Hepatocyte (in vitro differentiated cells): ENCODE measurements at regions not wholly inside any gene's neighbourhood (a gene's known extent, or its start where the extent isn't known, plus 50 kb on each side); places are given as distances from the start of the nearest gene placed in this dataset.
A peak's percentile ranks its signal among the peaks of the same experiment; 100 is the strongest.

Source experiments
- DNase-seq: peaks from one replicate; pipeline ENCODE4 v3.0.0-alpha.2; 2016; ENCODE audit warnings: low spot score
- H2AFZ ChIP-seq: fragments of 200-600 bp; sonication (generic); 2 replicates; pipeline ENCODE4 v1.6.0; 2016; ENCODE audit warnings: antibody characterized with exemption, mild to moderate bottlenecking
- H3K27ac ChIP-seq: fragments of 200-600 bp; sonication (generic); 2 replicates; pipeline ENCODE4 v1.5.1; 2016; ENCODE audit warnings: mild to moderate bottlenecking
- H3K27me3 ChIP-seq: fragments of 200-600 bp; sonication (generic); 2 replicates; pipeline ENCODE4 v1.6.1; 2016
- H3K36me3 ChIP-seq: fragments of 200-600 bp; sonication (generic); replicated peaks from 2 replicates; pipeline ENCODE4 v1.5.1; 2016; ENCODE audit warnings: low read depth; ENCODE audit not compliant: insufficient read depth
- H3K4me1 ChIP-seq: fragments of 200-600 bp; sonication (generic); 2 replicates; pipeline ENCODE4 v1.5.1; 2016; ENCODE audit warnings: mild to moderate bottlenecking, moderate library complexity; ENCODE audit not compliant: insufficient read depth
- H3K4me2 ChIP-seq: fragments of 200-600 bp; sonication (generic); 2 replicates; pipeline ENCODE4 v1.6.0; 2016
- H3K4me3 ChIP-seq: fragments of 200-600 bp; sonication (generic); 2 replicates; pipeline ENCODE4 v1.5.1; 2016; ENCODE audit warnings: mild to moderate bottlenecking
- H3K79me2 ChIP-seq: fragments of 200-600 bp; sonication (generic); 2 replicates; pipeline ENCODE4 v1.6.0; 2017; ENCODE audit warnings: mild to moderate bottlenecking
- H3K9me2 ChIP-seq: fragments of 200-600 bp; sonication (generic); replicated peaks from 2 replicates; pipeline ENCODE4 v1.6.0; 2017; ENCODE audit warnings: mild to moderate bottlenecking; ENCODE audit not compliant: insufficient read depth
- H3K9me3 ChIP-seq: fragments of 200-600 bp; sonication (generic); 2 replicates; pipeline ENCODE4 v1.5.1; 2016; ENCODE audit warnings: low read depth, mild to moderate bottlenecking
- H4K20me1 ChIP-seq: fragments of 200-600 bp; sonication (generic); 2 replicates; pipeline ENCODE4 v1.6.0; 2016; ENCODE audit warnings: mild to moderate bottlenecking; ENCODE audit not compliant: insufficient read depth, poor library complexity, severe bottlenecking
- EZH2 ChIP-seq: fragments of 200-600 bp; sonication (generic); IDR thresholded peaks from 2 replicates; pipeline ENCODE4 v1.6.1; 2016; ENCODE audit warnings: antibody characterized with exemption, mild to moderate bottlenecking, borderline replicate concordance
- EZH2phosphoT487 ChIP-seq: fragments of 200-600 bp; sonication (generic); IDR thresholded peaks from one replicate; pipeline ENCODE4 v1.6.1; 2018; ENCODE audit warnings: antibody characterized with exemption, mild to moderate bottlenecking, low read depth, moderate library complexity; ENCODE audit not compliant: unreplicated experiment, severe bottlenecking
- WGBS: methylation state at CpG from one replicate; pipeline ENCODE4 v1.1.6; 2016; ENCODE audit warnings: low lambda C conversion rate; ENCODE audit errors: missing lambda C conversion rate; 5-methylcytosine and 5-hydroxymethylcytosine counted together
- TF ChIP-seq, protein P1 (sequence below): fragments of 200-600 bp; sonication (generic); IDR thresholded peaks from 2 replicates; pipeline ENCODE4 v1.5.1; 2016; ENCODE audit warnings: antibody characterized with exemption, mild to moderate bottlenecking; ENCODE audit not compliant: poor library complexity

DNA sequence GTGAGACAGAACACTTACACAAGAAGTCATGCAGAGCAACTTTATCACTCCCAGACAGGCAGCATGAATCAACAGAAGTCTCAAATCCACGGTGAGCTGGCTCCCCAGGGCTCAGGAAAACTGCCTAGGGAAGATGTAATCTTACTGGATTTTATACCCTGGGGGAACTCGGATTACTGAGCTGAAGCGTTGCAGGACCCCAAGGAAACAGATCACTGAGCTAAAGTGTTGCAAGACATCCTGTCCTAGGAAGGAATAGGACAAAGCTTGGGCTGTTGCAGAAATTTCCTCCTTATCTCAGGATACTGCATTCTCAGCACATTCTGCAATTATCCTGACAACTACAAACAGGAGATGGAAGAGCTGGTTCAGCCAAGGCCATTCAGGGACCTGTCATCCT is 224.8 kb downstream of the TFAP2A start:
- Histone ChIP-seq H2AFZ (no peak overlapping the region), H3K9me2 (no peaks in the 10 kb centered on the region), H3K79me2 (no peaks in the 10 kb centered on the region), H3K9me3 (no peaks in the 10 kb centered on the region), H3K4me3 (no peak overlapping the region), H3K4me2 (no peak overlapping the region), H3K27me3 (no peaks in the 10 kb centered on the region), H3K36me3 (no peaks in the 10 kb centered on the region), H3K27ac (no peak overlapping the region), H3K4me1 (no peaks in the 10 kb centered on the region), H4K20me1 (no peaks in the 10 kb centered on the region)
- DNase-seq = peak; percentile 7
- TF ChIP-seq EZH2 = no peak
- TF ChIP-seq, protein P1, sequence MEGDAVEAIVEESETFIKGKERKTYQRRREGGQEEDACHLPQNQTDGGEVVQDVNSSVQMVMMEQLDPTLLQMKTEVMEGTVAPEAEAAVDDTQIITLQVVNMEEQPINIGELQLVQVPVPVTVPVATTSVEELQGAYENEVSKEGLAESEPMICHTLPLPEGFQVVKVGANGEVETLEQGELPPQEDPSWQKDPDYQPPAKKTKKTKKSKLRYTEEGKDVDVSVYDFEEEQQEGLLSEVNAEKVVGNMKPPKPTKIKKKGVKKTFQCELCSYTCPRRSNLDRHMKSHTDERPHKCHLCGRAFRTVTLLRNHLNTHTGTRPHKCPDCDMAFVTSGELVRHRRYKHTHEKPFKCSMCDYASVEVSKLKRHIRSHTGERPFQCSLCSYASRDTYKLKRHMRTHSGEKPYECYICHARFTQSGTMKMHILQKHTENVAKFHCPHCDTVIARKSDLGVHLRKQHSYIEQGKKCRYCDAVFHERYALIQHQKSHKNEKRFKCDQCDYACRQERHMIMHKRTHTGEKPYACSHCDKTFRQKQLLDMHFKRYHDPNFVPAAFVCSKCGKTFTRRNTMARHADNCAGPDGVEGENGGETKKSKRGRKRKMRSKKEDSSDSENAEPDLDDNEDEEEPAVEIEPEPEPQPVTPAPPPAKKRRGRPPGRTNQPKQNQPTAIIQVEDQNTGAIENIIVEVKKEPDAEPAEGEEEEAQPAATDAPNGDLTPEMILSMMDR = no peak
- TF ChIP-seq EZH2phosphoT487 = no peak
- 17% methylated on average over 3 of the region's 3 CpGs for WGBS

DNA sequence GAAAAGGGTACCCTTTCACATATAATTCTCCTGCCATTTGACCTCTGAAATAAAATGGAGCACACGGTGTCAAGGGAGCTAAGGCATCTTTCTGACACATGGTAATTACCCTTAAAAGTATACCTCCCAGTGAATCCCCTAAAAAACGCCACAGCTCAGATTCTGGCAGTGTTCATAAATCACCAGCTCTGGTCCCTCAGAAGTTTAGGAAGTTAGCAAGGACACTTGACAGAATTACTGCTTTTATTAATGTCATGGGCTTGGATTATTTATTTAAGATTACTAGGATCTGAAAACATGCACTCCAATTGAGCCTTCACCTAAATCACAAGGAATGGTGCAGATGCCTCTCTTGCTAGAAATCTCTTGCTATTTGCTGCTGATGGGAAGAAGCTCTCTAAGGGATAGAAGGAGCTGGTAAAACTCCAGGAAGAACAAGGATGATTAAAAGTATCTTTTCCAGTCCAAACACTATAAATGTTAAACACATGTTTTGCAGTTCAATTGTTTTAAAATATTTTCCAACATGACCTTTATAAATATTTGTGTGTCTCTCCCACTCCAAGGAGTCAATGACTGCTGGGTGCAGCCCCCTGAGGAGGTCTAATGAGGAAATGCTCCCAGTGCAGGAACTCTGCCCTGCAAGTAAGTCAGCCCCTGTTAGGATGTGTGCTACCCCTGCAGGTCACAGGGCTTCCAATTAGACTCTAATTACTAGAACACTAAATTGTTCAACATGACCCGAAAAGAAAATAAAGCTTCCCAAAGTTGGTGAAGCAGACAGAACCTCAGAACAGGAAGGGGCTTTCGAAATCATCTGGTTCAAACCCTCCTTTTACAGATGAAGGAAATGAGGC is 230.3 kb downstream of the TFAP2A start:
- no peak overlapping the region for H3K4me3 ChIP-seq
- no peak overlapping the region for H3K4me2 ChIP-seq
- peaks cover 8% of the 10 kb centered on the region for H3K4me1 ChIP-seq
- DNase-seq = no peak
- no peaks in the 10 kb centered on the region for H3K9me2 ChIP-seq
- H3K79me2 ChIP-seq = no peaks in the 10 kb centered on the region
- TF ChIP-seq EZH2phosphoT487 (no peak), EZH2 (no peak)
- TF ChIP-seq, protein P1 = no peak
- H4K20me1 ChIP-seq = no peaks in the 10 kb centered on the region
- 58% methylated on average over 4 of the region's 4 CpGs for WGBS
- no peaks in the 10 kb centered on the region for H3K36me3 ChIP-seq
- H3K27me3 ChIP-seq = no peaks in the 10 kb centered on the region
- no peak overlapping the region for H3K27ac ChIP-seq
- no peak overlapping the region for H2AFZ ChIP-seq
- H3K9me3 ChIP-seq = no peaks in the 10 kb centered on the region

DNA sequence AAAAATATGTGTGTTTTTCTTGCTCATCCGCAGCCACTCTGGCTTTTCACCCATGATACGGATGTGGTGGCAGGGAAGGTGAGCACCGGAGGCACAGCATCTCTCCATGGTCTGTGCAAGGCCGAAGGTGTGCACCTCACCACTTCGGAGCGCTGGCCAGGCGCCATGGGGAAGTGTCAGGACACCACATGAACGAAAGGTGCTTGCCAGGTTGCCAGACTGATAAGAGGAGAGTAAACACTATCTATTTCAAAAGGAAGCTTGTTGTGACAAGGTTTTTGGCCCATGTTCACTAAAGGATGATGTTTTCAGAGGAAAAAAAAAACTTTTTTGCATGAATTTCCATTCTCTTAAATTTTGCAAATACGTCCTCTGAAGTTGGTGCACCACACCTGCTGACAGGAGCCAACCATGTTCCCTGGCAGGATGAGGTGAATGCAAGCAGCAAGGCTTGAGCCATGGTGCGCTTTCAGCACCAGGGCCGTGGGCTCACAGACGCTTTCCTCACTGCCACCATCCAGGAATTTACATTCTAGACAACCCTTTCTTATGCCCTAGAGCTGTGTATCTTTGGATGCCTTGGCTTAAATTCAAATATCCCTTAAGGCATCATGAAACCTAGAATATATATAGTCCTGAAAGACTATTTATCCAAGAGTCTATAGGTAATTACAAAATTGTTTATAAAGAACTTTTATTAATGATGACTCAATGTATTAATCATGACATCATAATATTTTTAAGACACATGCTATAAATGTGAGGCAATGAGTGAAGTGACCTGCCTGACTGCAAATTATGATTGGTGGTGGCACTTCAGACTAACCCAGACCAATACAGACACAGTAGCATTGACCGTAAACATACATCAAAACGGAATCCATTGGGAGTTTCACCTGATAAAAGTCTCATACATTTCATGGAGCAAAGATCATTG is 234.5 kb downstream of the TFAP2A start:
- H3K36me3 ChIP-seq = no peaks in the 10 kb centered on the region
- WGBS = 85% methylated on average over 14 of the region's 14 CpGs
- H3K27ac ChIP-seq = no peak overlapping the region
- no peaks in the 10 kb centered on the region for H3K9me3 ChIP-seq
- peaks cover 8% of the 10 kb centered on the region for H3K4me1 ChIP-seq
- no peak overlapping the region for H3K4me3 ChIP-seq
- no peaks in the 10 kb centered on the region for H3K79me2 ChIP-seq
- H3K27me3 ChIP-seq = no peaks in the 10 kb centered on the region
- no peaks in the 10 kb centered on the region for H3K9me2 ChIP-seq
- DNase-seq = no peak
- H3K4me2 ChIP-seq = no peak overlapping the region
- no peaks in the 10 kb centered on the region for H4K20me1 ChIP-seq
- TF ChIP-seq, protein P1 = no peak
- no peak for TF ChIP-seq EZH2phosphoT487
- no peak overlapping the region for H2AFZ ChIP-seq
